ENCODE measurements at regions not wholly inside any gene's neighbourhood (a gene's known extent, or its start where the extent isn't known, plus 50 kb on each side); places are given as distances from the start of the nearest gene placed in this dataset.
"Not testable (repeated sequence)": the region's sequence is repeated elsewhere in the genome, so short reads cannot be mapped to it uniquely, and the experiment has no call there.

- in situ Hi-C loops (cut with HindIII; ENCODE audit: low pct_ligation_motif_present, low pct_unique_long_range_greater_than_20kb, low sequenced_read_pairs) = no loop called here
Observed at GRCh38 chr1:195278644-195279043, 1329.6 kb downstream of the KCNT2 start.

GRCh38 chr1:195275710-195276109, 1332.5 kb downstream of the KCNT2 start:
- no peak for DNase-seq
- in situ Hi-C loops (cut with HindIII; ENCODE audit: low pct_ligation_motif_present, low pct_unique_long_range_greater_than_20kb, low sequenced_read_pairs) = no loop called here

More at GRCh38 chr1:195278644-195279043, 1329.6 kb downstream of the KCNT2 start:
- DNase-seq = no peak

- DNase-seq = no peak
Observed at GRCh38 chr1:195251900-195252299, 1356.3 kb downstream of the KCNT2 start.

GRCh38 chr1:195243492-195243891, 1364.7 kb downstream of the KCNT2 start:
- in situ Hi-C loops (cut with HindIII; ENCODE audit: low pct_ligation_motif_present, low pct_unique_long_range_greater_than_20kb, low sequenced_read_pairs) = no loop called here
- DNase-seq = no peak

More at GRCh38 chr1:195251900-195252299, 1356.3 kb downstream of the KCNT2 start:
- in situ Hi-C loops (cut with HindIII; ENCODE audit: low pct_ligation_motif_present, low pct_unique_long_range_greater_than_20kb, low sequenced_read_pairs) = no loop called here

GRCh38 chr1:195241066-195241465, 1367.2 kb downstream of the KCNT2 start:
- in situ Hi-C loops (cut with HindIII; ENCODE audit: low pct_ligation_motif_present, low pct_unique_long_range_greater_than_20kb, low sequenced_read_pairs) = no loop called here

GRCh38 chr1:195238313-195238712, 1369.9 kb downstream of the KCNT2 start:
- DNase-seq = no peak
- in situ Hi-C loops (cut with HindIII; ENCODE audit: low pct_ligation_motif_present, low pct_unique_long_range_greater_than_20kb, low sequenced_read_pairs) = no loop called here

More at GRCh38 chr1:195241066-195241465, 1367.2 kb downstream of the KCNT2 start:
- DNase-seq = no peak

GRCh38 chr1:195236991-195237889, 1371.0 kb downstream of the KCNT2 start:
- DNase-seq = no peak
- in situ Hi-C loops (cut with HindIII; ENCODE audit: low pct_ligation_motif_present, low pct_unique_long_range_greater_than_20kb, low sequenced_read_pairs) = no loop called here

GRCh38 chr1:195218428-195219212, 1389.6 kb downstream of the KCNT2 start:
- DNase-seq = no peak
- in situ Hi-C loops (cut with HindIII; ENCODE audit: low pct_ligation_motif_present, low pct_unique_long_range_greater_than_20kb, low sequenced_read_pairs) = no loop called here

GRCh38 chr1:195202241-195202640, 1406.0 kb downstream of the KCNT2 start:
- no peak for DNase-seq
- in situ Hi-C loops (cut with HindIII; ENCODE audit: low pct_ligation_motif_present, low pct_unique_long_range_greater_than_20kb, low sequenced_read_pairs) = no loop called here

GRCh38 chr1:195200772-195201171, 1407.5 kb downstream of the KCNT2 start:
- in situ Hi-C loops (cut with HindIII; ENCODE audit: low pct_ligation_motif_present, low pct_unique_long_range_greater_than_20kb, low sequenced_read_pairs) = no loop called here
- DNase-seq = no peak

- DNase-seq = no peak
- in situ Hi-C loops (cut with HindIII; ENCODE audit: low pct_ligation_motif_present, low pct_unique_long_range_greater_than_20kb, low sequenced_read_pairs) = no loop called here
Observed at GRCh38 chr1:195197116-195197515, 1411.1 kb downstream of the KCNT2 start.

GRCh38 chr1:195195423-195196057, 1412.7 kb downstream of the KCNT2 start:
- no peak for DNase-seq
- in situ Hi-C loops (cut with HindIII; ENCODE audit: low pct_ligation_motif_present, low pct_unique_long_range_greater_than_20kb, low sequenced_read_pairs) = no loop called here

- in situ Hi-C loops (cut with HindIII; ENCODE audit: low pct_ligation_motif_present, low pct_unique_long_range_greater_than_20kb, low sequenced_read_pairs) = no loop called here
- DNase-seq = no peak
Observed at GRCh38 chr1:195193134-195193533, 1415.1 kb downstream of the KCNT2 start.

- in situ Hi-C loops (cut with HindIII; ENCODE audit: low pct_ligation_motif_present, low pct_unique_long_range_greater_than_20kb, low sequenced_read_pairs) = no loop called here
- DNase-seq = no peak
Observed at GRCh38 chr1:195188821-195189220, 1419.4 kb downstream of the KCNT2 start.

- in situ Hi-C loops (cut with HindIII; ENCODE audit: low pct_ligation_motif_present, low pct_unique_long_range_greater_than_20kb, low sequenced_read_pairs) = no loop called here
- no peak for DNase-seq
Observed at GRCh38 chr1:195186544-195186943, 1421.7 kb downstream of the KCNT2 start.

- DNase-seq = no peak
- in situ Hi-C loops (cut with HindIII; ENCODE audit: low pct_ligation_motif_present, low pct_unique_long_range_greater_than_20kb, low sequenced_read_pairs) = no loop called here
Observed at GRCh38 chr1:195185736-195186135, 1422.5 kb downstream of the KCNT2 start.

- in situ Hi-C loops (cut with HindIII; ENCODE audit: low pct_ligation_motif_present, low pct_unique_long_range_greater_than_20kb, low sequenced_read_pairs) = no loop called here
- no peak for DNase-seq
Observed at GRCh38 chr1:195185321-195185720, 1422.9 kb downstream of the KCNT2 start.

GRCh38 chr1:195173753-195174152, 1434.5 kb downstream of the KCNT2 start:
- no peak for DNase-seq
- in situ Hi-C loops (cut with HindIII; ENCODE audit: low pct_ligation_motif_present, low pct_unique_long_range_greater_than_20kb, low sequenced_read_pairs) = no loop called here

- in situ Hi-C loops (cut with HindIII; ENCODE audit: low pct_ligation_motif_present, low pct_unique_long_range_greater_than_20kb, low sequenced_read_pairs); DNase-seq: not testable (repeated sequence)
Observed at GRCh38 chr1:195159795-195160194, 1448.4 kb downstream of the KCNT2 start.
